ACC112 (cell line): ENCODE measurements at regions not wholly inside any gene's neighbourhood (a gene's known extent, or its start where the extent isn't known, plus 50 kb on each side); places are given as distances from the start of the nearest gene placed in this dataset.
A peak's percentile ranks its signal among the peaks of the same experiment; 100 is the strongest.

Source experiments
- H2AFZ ChIP-seq: fragments of 200-600 bp; sonication (generic); one replicate; pipeline ENCODE4 v1.6.0; 2017; ENCODE audit warnings: antibody characterized with exemption, low read length; ENCODE audit not compliant: unreplicated experiment
- H3K27ac ChIP-seq: fragments of 200-600 bp; sonication (generic); 2 replicates; pipeline ENCODE4 v1.5.1; 2014; ENCODE audit warnings: low read depth, mild to moderate bottlenecking, antibody characterized with exemption, low read length, moderate library complexity
- H3K27me3 ChIP-seq: fragments of 200-600 bp; sonication (generic); 2 replicates; pipeline ENCODE4 v1.6.1; 2014; ENCODE audit warnings: mild to moderate bottlenecking, antibody characterized with exemption, low read length, moderate library complexity, mixed read lengths; ENCODE audit not compliant: insufficient read depth
- H3K36me3 ChIP-seq: fragments of 200-600 bp; sonication (generic); 2 replicates; pipeline ENCODE4 v1.6.1; 2016; ENCODE audit warnings: mild to moderate bottlenecking, antibody characterized with exemption, low read length, moderate library complexity, mixed read lengths; ENCODE audit not compliant: insufficient read depth
- H3K4me1 ChIP-seq: fragments of 200-600 bp; sonication (generic); one replicate; pipeline ENCODE4 v1.6.1; 2016; ENCODE audit warnings: low read length, mixed read lengths; ENCODE audit not compliant: insufficient read depth, unreplicated experiment, control insufficient read depth
- H3K4me3 ChIP-seq: fragments of 200-600 bp; sonication (generic); 2 replicates; pipeline ENCODE4 v1.5.1; 2014; ENCODE audit warnings: mild to moderate bottlenecking, low read depth, low read length
- H3K79me2 ChIP-seq: fragments of 200-600 bp; sonication (generic); one replicate; pipeline ENCODE4 v1.6.0; 2016; ENCODE audit warnings: low read length; ENCODE audit not compliant: control insufficient read depth, unreplicated experiment, insufficient read depth

GRCh38 chr15:75134748-75135147, 66.9 kb upstream of the C15orf39 start:
- H2AFZ ChIP-seq: no peak overlapping the region
- H3K4me3 ChIP-seq: no peak overlapping the region
- peaks cover 6% of the 10 kb centered on the region for H3K4me1 ChIP-seq

GRCh38 chr15:75136118-75136517, 65.6 kb upstream of the C15orf39 start:
- H3K4me3 ChIP-seq: no peak overlapping the region
- no peak overlapping the region for H2AFZ ChIP-seq
- no peak overlapping the region for H3K27ac ChIP-seq
- no peaks in the 10 kb centered on the region for H3K36me3 ChIP-seq
- no peaks in the 10 kb centered on the region for H3K27me3 ChIP-seq
- peaks cover 6% of the 10 kb centered on the region for H3K4me1 ChIP-seq
- H3K79me2 ChIP-seq: no peaks in the 10 kb centered on the region

More at GRCh38 chr15:75134748-75135147, 66.9 kb upstream of the C15orf39 start:
- Histone ChIP-seq H3K36me3 (no peaks in the 10 kb centered on the region), H3K27ac (no peak overlapping the region), H3K27me3 (no peaks in the 10 kb centered on the region), H3K79me2 (no peaks in the 10 kb centered on the region)

- Histone ChIP-seq H3K4me3 (no peak overlapping the region), H3K4me1 (peaks cover 6% of the 10 kb centered on the region), H3K36me3 (no peaks in the 10 kb centered on the region), H3K27me3 (no peaks in the 10 kb centered on the region), H3K79me2 (no peaks in the 10 kb centered on the region), H3K27ac (no peak overlapping the region), H2AFZ (no peak overlapping the region)
Observed at GRCh38 chr15:75136758-75137157, 64.9 kb upstream of the C15orf39 start.

DNA sequence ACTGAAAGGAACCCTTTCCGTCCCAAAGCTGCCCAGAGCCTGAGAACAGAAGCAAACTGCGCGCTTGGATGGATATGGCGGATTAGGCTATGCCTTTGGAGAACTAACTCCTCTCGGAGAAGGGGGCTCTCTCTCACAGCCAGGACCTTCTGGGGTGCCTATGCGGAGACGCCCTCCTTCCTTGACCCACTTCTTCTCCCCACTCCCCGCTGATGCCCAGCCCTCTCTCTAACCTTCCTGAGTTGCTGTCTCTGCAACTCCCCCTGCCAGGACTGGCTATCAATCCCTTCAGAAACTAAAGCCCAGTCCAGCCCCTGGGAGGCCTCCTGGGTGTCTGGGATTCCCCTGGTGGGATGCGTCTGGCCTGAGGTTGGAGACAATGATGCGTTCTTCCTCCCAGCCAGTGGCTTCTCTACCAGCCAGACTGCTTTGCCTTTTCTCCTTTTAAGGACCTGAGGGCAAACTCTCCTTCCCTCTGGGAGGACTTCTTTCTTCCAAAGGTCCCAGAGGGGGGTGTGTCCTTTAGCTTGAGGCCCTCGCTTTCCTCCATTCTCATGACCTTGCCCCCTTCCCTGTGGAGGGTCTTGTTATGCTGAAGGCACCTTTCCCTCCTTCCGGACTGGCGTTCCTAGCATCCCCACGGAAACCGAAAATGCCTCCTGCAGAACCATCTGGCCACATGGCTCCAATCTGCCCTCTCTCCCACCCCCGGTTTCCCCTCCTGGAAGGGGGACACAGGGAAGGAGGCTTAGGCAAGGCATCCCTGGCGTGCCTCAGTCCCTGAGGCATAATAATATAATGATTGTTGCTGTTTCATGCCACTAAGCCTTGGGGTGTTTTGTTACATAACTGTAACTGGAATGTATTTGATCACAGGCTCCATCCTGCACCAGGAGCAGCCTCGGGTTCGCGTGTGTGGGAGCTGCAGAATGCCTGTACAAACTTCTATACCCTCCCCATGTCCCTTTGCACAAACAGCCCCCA, 63.4 kb upstream of the C15orf39 start:
- no peaks in the 10 kb centered on the region for H3K27me3 ChIP-seq
- H2AFZ ChIP-seq: peak overlapping the region; percentile 67
- no peak overlapping the region; the same call in 1 of the 2 replicates for H3K27ac ChIP-seq
- H3K79me2 ChIP-seq: no peaks in the 10 kb centered on the region
- H3K4me3 ChIP-seq: no peak overlapping the region
- H3K4me1 ChIP-seq: peaks cover 6% of the 10 kb centered on the region
- no peaks in the 10 kb centered on the region for H3K36me3 ChIP-seq

DNA sequence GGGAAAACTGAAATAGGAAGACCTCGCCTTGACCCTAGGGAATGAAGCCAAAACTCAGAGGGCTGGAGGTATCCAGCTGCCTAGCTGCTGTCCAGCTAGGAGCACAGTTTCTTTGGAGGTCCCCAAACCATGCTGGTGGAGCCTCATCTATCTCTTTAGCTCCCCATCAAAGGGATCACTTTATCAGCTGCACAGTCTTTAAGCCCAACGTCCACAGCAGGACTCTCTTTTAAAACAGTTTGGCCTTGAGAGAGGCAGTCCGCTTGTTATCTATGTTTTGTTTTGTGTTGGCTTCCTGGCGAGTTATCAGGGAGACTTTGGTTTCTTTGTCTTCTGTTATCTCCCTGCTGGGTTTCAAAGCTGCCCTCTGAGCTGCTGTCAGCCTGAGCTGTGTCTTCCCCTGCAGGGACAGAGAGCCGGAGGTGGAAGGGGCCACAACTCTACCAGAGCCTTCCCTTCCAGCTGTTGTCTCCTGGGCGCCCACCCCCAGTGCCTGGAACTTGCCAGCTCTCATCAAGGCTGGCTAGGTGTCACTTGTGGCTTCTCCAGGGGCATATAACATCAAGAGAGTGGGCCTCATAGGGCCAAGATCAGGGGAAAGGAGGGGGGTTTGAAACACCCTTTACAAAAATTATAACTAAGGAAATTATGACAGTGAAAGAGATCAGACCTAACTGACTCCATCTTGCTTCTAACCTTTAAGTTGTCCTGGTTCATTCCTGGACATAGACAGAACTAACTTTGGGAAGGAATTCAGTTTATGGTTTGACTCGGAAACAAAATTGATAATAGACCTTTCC, 61.4 kb upstream of the C15orf39 start:
- H3K36me3 ChIP-seq: no peaks in the 10 kb centered on the region
- H3K27me3 ChIP-seq: no peaks in the 10 kb centered on the region
- no peak overlapping the region for H2AFZ ChIP-seq
- no peaks in the 10 kb centered on the region for H3K79me2 ChIP-seq
- H3K4me1 ChIP-seq: peaks cover 6% of the 10 kb centered on the region
- no peak overlapping the region for H3K27ac ChIP-seq
- H3K4me3 ChIP-seq: no peak overlapping the region

- Histone ChIP-seq H3K79me2 (no peaks in the 10 kb centered on the region), H3K36me3 (no peaks in the 10 kb centered on the region), H3K27ac (no peak overlapping the region), H3K27me3 (no peaks in the 10 kb centered on the region), H3K4me3 (no peak overlapping the region), H2AFZ (no peak overlapping the region), H3K4me1 (peaks cover 6% of the 10 kb centered on the region)
Observed at GRCh38 chr15:75142499-75142898, 59.2 kb upstream of the C15orf39 start.

- no peak overlapping the region for H3K4me3 ChIP-seq
Observed at GRCh38 chr15:75143738-75144334, 57.8 kb upstream of the C15orf39 start.

DNA sequence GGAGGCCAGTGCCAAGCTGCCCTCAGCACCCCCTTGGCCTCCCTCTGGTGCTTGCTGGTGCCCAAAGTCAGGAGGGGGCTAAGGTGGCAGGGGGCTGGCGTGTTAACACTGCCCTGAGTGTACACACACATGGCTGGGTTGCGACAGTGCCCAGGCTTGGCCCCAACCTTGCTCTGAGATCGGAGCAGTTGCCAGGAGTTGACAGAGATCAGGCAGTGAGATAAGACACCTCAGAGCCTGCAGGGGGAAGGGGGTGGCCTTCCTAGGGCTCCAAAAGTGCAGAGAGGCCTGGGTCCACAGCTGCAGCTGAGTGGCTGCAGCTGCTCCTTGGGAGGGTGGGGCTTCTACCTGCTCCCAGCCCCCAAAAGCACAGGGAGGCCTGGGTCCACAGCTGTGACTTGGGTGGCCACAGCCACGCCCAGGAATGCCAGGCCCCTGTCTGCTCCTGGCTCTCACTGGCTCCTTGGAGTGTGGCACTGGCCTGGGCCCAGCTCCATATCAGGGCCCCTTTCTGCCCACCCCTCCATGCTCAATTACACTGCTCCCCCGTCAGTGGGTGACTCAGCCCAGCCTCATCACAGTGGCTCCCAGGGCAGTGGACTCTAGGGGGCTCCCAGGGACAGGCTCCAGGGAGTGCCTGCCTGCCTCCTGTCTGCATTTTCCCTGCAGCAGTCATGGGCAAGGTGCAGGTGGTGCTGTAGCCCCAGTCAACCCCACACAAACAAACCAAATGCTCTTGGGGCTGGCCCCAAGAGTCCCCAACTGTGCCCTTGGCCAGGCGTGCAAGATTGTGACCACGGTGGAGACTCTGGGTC, 56.4 kb upstream of the C15orf39 start:
- no peak overlapping the region for H2AFZ ChIP-seq
- H3K27me3 ChIP-seq: no peaks in the 10 kb centered on the region
- no peak overlapping the region for H3K4me3 ChIP-seq
- peaks cover 5% of the 10 kb centered on the region for H3K4me1 ChIP-seq
- no peak overlapping the region for H3K27ac ChIP-seq
- H3K79me2 ChIP-seq: no peaks in the 10 kb centered on the region
- no peaks in the 10 kb centered on the region for H3K36me3 ChIP-seq

More at GRCh38 chr15:75143738-75144334, 57.8 kb upstream of the C15orf39 start:
- no peaks in the 10 kb centered on the region for H3K79me2 ChIP-seq
- H3K27ac ChIP-seq: no peak overlapping the region
- no peak overlapping the region for H2AFZ ChIP-seq
- H3K27me3 ChIP-seq: no peaks in the 10 kb centered on the region
- no peaks in the 10 kb centered on the region for H3K36me3 ChIP-seq
- peaks cover 1% of the 10 kb centered on the region for H3K4me1 ChIP-seq

GRCh38 chr15:75148280-75148679, 53.4 kb upstream of the C15orf39 start:
- Histone ChIP-seq H3K4me3 (no peak overlapping the region), H3K36me3 (no peaks in the 10 kb centered on the region), H3K27me3 (no peaks in the 10 kb centered on the region), H3K4me1 (peaks cover 7% of the 10 kb centered on the region), H3K79me2 (no peaks in the 10 kb centered on the region), H3K27ac (no peak overlapping the region), H2AFZ (no peak overlapping the region)
